Sigmoid colon (tissue), 6 donors: ENCODE measurements at regions not wholly inside any gene's neighbourhood (a gene's known extent, or its start where the extent isn't known, plus 50 kb on each side); places are given as distances from the start of the nearest gene placed in this dataset.

Experiments used
- DNase-seq: peaks from one replicate; pipeline ENCODE4 v3.0.0-alpha.2; 2019
- H3K27ac ChIP-seq, 4 donors: fragments of 200-600 bp; sonication (generic); one replicate each; pipeline ENCODE4 v1.5.1; 2016 to 2019; ENCODE audit warnings: mild to moderate bottlenecking in 1 of 4
- H3K27me3 ChIP-seq, 3 donors: fragments of 200-600 bp; sonication (generic); one replicate each; pipeline ENCODE4 v1.5.1; 2019; ENCODE audit warnings: mild to moderate bottlenecking in 1 of 3
- H3K36me3 ChIP-seq, 4 donors: fragments of 200-600 bp; sonication (generic); one replicate each; pipeline ENCODE4 v1.5.1; 2016 to 2019
- H3K4me1 ChIP-seq, 4 donors: fragments of 200-600 bp; sonication (generic); one replicate each; pipeline ENCODE4 v1.5.1; 2017 to 2019
- H3K4me3 ChIP-seq, 4 donors: fragments of 200-600 bp; sonication (generic); one replicate each; pipeline ENCODE4 v1.5.1; 2017 to 2019; ENCODE audit warnings: mild to moderate bottlenecking in 2 of 4, moderate library complexity in 1 of 4
- H3K9me3 ChIP-seq, 4 donors: fragments of 200-600 bp in 3 of 4; sonication (generic) in 3 of 4; one replicate each; pipeline versions ENCODE4 v1.5.1 to v1.6.1; 2013 to 2019
- EP300 ChIP-seq, 4 donors: sonication (generic); formaldehyde crosslinking; IDR thresholded peaks; one replicate each; pipeline ENCODE4 v1.6.1; 2017; ENCODE audit warnings: antibody characterized with exemption in 4 of 4
- POLR2A ChIP-seq, 2 donors: fragments of 450-650 bp; IDR thresholded peaks; one replicate each; pipeline ENCODE4 v1.6.1; 2016; ENCODE audit warnings: antibody characterized with exemption in 2 of 2, mild to moderate bottlenecking in 2 of 2, moderate library complexity in 2 of 2
- POLR2AphosphoS5 ChIP-seq, 4 donors: sonication (generic); formaldehyde crosslinking; IDR thresholded peaks; one replicate each; pipeline ENCODE4 v1.6.1; 2017; ENCODE audit warnings: antibody characterized with exemption in 4 of 4
- WGBS, 2 donors: extraction: QIAGEN DNeasy Blood & Tissue Kit; methylation state at CpG; one replicate each; pipeline ENCODE4 v1.1.7; 2013; 5-methylcytosine and 5-hydroxymethylcytosine counted together
- intact Hi-C: fragments of 100-400 bp; cut with DNase I; formaldehyde crosslinking; loops from one replicate; pipeline ENCODE4 v1.15.1; 2023
- TF ChIP-seq, protein P1 (sequence below), 4 experiments: fragments of 450-650 bp in 3 of 4; fragments of 200-600 bp in 1 of 4; IDR thresholded peaks; one replicate each; pipeline ENCODE4 v1.5.1; 2016 to 2019; ENCODE audit warnings: antibody characterized with exemption in 4 of 4, mild to moderate bottlenecking in 3 of 4, moderate library complexity in 2 of 4
- donor health status: healthy with polysubstance abuse.
- donor health status: healthy.

DNA sequence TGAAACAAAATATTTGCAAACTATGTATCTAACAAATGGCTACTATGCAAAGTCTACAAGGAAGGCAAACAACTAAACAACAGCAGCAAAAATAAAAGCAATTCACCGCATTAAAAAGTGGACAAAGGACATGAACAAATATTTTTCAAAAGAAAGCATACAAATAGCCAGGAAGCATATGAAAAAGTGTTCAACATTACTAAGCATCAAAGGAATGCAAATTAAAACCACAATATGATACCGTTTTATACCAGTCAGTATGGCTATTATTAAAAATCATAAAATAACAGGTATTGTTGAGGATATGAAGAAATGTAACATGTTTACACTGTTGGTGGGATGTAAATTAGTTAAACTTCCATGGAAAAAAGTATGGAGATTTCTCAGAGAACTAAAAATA, 1106.7 kb downstream of the PDHA2 start:
- Histone ChIP-seq H3K27me3 (no peaks in the 10 kb centered on the region), H3K9me3 (no peaks in the 10 kb centered on the region), H3K27ac (no peak overlapping the region), H3K4me3 (no peak overlapping the region), H3K4me1 (no peaks in the 10 kb centered on the region), H3K36me3 (no peaks in the 10 kb centered on the region)
- 85 to 95% methylated on average over 2 of the region's 2 CpGs for WGBS, 2 donors
- TF ChIP-seq, protein P1, sequence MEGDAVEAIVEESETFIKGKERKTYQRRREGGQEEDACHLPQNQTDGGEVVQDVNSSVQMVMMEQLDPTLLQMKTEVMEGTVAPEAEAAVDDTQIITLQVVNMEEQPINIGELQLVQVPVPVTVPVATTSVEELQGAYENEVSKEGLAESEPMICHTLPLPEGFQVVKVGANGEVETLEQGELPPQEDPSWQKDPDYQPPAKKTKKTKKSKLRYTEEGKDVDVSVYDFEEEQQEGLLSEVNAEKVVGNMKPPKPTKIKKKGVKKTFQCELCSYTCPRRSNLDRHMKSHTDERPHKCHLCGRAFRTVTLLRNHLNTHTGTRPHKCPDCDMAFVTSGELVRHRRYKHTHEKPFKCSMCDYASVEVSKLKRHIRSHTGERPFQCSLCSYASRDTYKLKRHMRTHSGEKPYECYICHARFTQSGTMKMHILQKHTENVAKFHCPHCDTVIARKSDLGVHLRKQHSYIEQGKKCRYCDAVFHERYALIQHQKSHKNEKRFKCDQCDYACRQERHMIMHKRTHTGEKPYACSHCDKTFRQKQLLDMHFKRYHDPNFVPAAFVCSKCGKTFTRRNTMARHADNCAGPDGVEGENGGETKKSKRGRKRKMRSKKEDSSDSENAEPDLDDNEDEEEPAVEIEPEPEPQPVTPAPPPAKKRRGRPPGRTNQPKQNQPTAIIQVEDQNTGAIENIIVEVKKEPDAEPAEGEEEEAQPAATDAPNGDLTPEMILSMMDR (IDR thresholded peaks at IDR 0.05) = no peak
- no peak for TF ChIP-seq POLR2A (IDR thresholded peaks at IDR 0.05)
- no peak for TF ChIP-seq EP300 (IDR thresholded peaks at IDR 0.05)
- no peak for TF ChIP-seq POLR2AphosphoS5 (IDR thresholded peaks at IDR 0.05)
- intact Hi-C loops = no loop called here
- DNase-seq = no peak

DNA sequence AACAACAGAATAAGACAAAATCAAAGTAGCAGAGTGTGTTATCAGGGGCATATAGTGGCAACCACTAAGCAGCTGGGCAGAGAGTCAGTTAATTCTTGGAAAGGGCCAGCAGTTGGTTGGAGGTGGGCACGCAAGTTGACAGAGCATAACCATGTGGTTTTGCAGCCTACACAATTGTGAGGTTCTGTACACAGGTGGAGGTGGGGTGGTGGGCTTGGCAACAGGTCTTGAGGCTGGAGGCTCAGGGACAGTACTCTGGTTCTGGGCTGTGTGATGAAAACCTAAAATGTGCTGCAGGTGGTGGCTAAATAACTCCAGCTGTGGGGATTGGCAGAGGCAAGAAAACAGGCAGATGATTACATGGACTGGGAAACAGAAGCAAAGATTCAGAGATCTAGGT, 1112.7 kb downstream of the PDHA2 start:
- Histone ChIP-seq H3K9me3 (no peaks in the 10 kb centered on the region), H3K4me3 (no peak overlapping the region), H3K27me3 (no peaks in the 10 kb centered on the region), H3K4me1 (no peaks in the 10 kb centered on the region), H3K36me3 (no peaks in the 10 kb centered on the region), H3K27ac (no peak overlapping the region)
- 75 to 93% methylated on average over 1 of the region's 1 CpG for WGBS, 2 donors
- no peak for DNase-seq
- intact Hi-C loops = no loop called here
- TF ChIP-seq POLR2A (IDR thresholded peaks at IDR 0.05) (no peak), EP300 (IDR thresholded peaks at IDR 0.05) (no peak), POLR2AphosphoS5 (IDR thresholded peaks at IDR 0.05) (no peak)
- TF ChIP-seq, protein P1 (IDR thresholded peaks at IDR 0.05) = no peak

DNA sequence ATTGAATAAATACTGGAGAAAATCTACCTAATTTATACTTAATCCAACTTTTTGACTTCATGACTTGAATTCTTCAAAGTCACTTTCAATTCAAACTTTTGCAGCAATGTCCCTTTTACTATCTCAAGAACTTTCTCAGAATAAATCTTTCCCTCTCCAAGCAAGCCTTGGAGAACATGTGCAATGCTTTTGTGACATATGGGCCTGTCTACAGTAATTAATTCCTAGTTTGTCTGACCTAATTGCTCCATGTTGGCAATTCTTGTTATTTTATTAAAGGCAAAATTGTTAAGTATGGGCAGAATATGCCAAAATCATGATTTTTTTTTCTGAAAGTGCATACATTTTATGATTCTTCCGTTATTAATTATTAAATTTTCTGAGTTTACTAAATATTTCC, 1115.3 kb downstream of the PDHA2 start:
- no peak for DNase-seq
- Histone ChIP-seq H3K9me3 (no peaks in the 10 kb centered on the region), H3K36me3 (no peaks in the 10 kb centered on the region), H3K4me1 (no peaks in the 10 kb centered on the region), H3K4me3 (no peak overlapping the region), H3K27me3 (no peaks in the 10 kb centered on the region), H3K27ac (no peak overlapping the region)
- intact Hi-C loops = no loop called here
- no peak for TF ChIP-seq POLR2AphosphoS5 (IDR thresholded peaks at IDR 0.05)
- no peak for TF ChIP-seq EP300 (IDR thresholded peaks at IDR 0.05)
- no peak for TF ChIP-seq POLR2A (IDR thresholded peaks at IDR 0.05)
- TF ChIP-seq, protein P1 (IDR thresholded peaks at IDR 0.05) = no peak
- 76 to 81% methylated on average over 1 of the region's 1 CpG for WGBS, 2 donors

DNA sequence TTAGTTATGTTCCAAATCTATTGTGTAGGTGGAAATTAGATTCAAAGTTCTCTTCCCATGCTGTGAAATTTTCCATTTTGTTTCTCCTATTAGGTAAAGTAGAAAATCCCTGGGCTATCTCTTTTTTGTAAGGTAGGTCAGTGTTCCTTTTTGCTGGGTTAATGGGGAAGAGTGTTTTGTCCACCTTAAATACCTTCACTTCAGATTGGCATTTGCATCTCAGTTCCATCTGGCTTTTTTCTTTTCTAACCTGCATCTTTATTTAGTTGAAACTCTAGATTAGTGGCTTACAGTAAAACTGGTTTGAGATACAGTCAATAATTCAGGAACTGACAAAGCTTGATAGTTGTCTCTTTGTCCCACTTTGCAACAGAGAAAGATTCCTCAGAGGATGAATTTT, 1115.8 kb downstream of the PDHA2 start:
- intact Hi-C loops = no loop called here
- H3K36me3 ChIP-seq = no peaks in the 10 kb centered on the region
- H3K4me1 ChIP-seq = no peaks in the 10 kb centered on the region
- no peak for TF ChIP-seq EP300 (IDR thresholded peaks at IDR 0.05)
- TF ChIP-seq, protein P1 (IDR thresholded peaks at IDR 0.05) = no peak
- no peak for DNase-seq
- no peaks in the 10 kb centered on the region for H3K27me3 ChIP-seq
- H3K27ac ChIP-seq = no peak overlapping the region
- no peak overlapping the region for H3K4me3 ChIP-seq
- no peaks in the 10 kb centered on the region for H3K9me3 ChIP-seq

DNA sequence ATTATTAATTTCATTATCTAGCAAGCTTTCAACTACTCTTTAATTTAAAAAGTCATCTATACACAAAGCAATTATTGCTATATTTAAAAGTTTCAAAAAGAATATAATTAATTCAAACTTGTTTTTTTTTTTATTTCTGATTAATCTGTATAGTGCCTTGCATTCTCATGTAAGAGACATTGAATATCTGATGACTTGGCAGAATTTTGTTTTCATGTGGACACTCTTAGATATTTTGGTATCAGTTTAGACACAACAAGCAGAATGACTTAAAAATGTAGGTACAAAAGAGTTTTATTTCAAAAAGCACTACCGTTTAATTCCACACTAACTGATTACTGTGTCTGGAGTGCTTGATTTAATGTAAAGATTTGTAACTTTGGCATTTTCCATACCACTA, 1129.6 kb downstream of the PDHA2 start:
- Histone ChIP-seq H3K36me3 (no peaks in the 10 kb centered on the region), H3K27ac (no peak overlapping the region), H3K4me3 (no peak overlapping the region), H3K9me3 (no peaks in the 10 kb centered on the region), H3K27me3 (no peaks in the 10 kb centered on the region), H3K4me1 (no peaks in the 10 kb centered on the region)
- 95% methylated on average over 1 of the region's 1 CpG for WGBS, 2 donors
- TF ChIP-seq POLR2A (IDR thresholded peaks at IDR 0.05) = no peak
- TF ChIP-seq, protein P1 (IDR thresholded peaks at IDR 0.05) = no peak
- no peak for TF ChIP-seq POLR2AphosphoS5 (IDR thresholded peaks at IDR 0.05)
- TF ChIP-seq EP300 (IDR thresholded peaks at IDR 0.05) = no peak
- intact Hi-C loops = no loop called here
- DNase-seq = no peak
